Progenitor cell of endocrine pancreas (in vitro differentiated cells): ENCODE measurements at regions not wholly inside any gene's neighbourhood (a gene's known extent, or its start where the extent isn't known, plus 50 kb on each side); places are given as distances from the start of the nearest gene placed in this dataset.

ENCODE experiments used
- DNase-seq: peaks from one replicate; pipeline ENCODE4 v3.0.0; 2021; ENCODE audit warnings: low spot score; ENCODE audit not compliant: unreplicated experiment
- H3K27ac Mint-ChIP-seq: 2 replicates; pipeline ENCODE4 v1.8.0; 2021; ENCODE audit warnings: mild to moderate bottlenecking, moderate library complexity, mixed read lengths
- H3K27me3 Mint-ChIP-seq: 2 replicates; pipeline ENCODE4 v1.8.0; 2021; ENCODE audit warnings: mixed read lengths
- H3K36me3 Mint-ChIP-seq: 2 replicates; pipeline ENCODE4 v1.8.0; 2022; ENCODE audit warnings: mixed read lengths; ENCODE audit not compliant: insufficient read depth
- H3K4me1 Mint-ChIP-seq: 2 replicates; pipeline ENCODE4 v1.8.0; 2021; ENCODE audit warnings: low read depth, mixed read lengths
- H3K4me3 Mint-ChIP-seq: 2 replicates; pipeline ENCODE4 v1.8.0; 2021; ENCODE audit warnings: low read depth, mild to moderate bottlenecking, moderate library complexity, mixed read lengths
- H3K9me3 Mint-ChIP-seq: 2 replicates; pipeline ENCODE4 v1.8.0; 2021; ENCODE audit warnings: low read depth, mixed read lengths
- TF ChIP-seq, protein P1 (sequence below): fragments of 200-600 bp; sonication (generic); IDR thresholded peaks from one replicate; pipeline ENCODE4 v1.5.0; 2021; ENCODE audit warnings: antibody characterized with exemption, mild to moderate bottlenecking; ENCODE audit not compliant: unreplicated experiment

DNA sequence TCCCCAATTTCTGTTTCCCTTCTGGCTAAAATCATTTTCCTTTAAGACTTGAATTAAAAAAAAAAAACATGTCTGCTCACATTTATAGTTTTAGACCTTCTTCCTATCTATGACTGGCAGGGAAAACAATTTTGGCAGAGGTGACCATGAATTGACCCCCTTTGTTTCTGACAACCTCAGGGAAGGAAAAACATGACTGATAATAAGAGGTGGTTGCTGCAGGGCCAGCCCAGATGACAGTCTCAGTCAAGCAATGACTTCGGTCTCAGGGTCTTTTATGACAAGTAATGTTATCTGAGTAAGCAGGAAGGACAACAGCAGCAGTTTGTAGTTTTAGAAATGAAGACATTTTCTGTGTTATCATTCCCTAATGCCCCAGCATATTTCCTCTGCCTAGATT, 430.9 kb downstream of the LRIG3 start:
- no peaks in the 10 kb centered on the region for H3K9me3 Mint-ChIP-seq
- DNase-seq, result no peak
- H3K27me3 Mint-ChIP-seq, result no peaks in the 10 kb centered on the region
- H3K4me1 Mint-ChIP-seq, result peaks cover 17% of the 10 kb centered on the region
- no peak overlapping the region for H3K4me3 Mint-ChIP-seq
- H3K36me3 Mint-ChIP-seq, result no peaks in the 10 kb centered on the region
- H3K27ac Mint-ChIP-seq, result no peak overlapping the region
- TF ChIP-seq, protein P1, sequence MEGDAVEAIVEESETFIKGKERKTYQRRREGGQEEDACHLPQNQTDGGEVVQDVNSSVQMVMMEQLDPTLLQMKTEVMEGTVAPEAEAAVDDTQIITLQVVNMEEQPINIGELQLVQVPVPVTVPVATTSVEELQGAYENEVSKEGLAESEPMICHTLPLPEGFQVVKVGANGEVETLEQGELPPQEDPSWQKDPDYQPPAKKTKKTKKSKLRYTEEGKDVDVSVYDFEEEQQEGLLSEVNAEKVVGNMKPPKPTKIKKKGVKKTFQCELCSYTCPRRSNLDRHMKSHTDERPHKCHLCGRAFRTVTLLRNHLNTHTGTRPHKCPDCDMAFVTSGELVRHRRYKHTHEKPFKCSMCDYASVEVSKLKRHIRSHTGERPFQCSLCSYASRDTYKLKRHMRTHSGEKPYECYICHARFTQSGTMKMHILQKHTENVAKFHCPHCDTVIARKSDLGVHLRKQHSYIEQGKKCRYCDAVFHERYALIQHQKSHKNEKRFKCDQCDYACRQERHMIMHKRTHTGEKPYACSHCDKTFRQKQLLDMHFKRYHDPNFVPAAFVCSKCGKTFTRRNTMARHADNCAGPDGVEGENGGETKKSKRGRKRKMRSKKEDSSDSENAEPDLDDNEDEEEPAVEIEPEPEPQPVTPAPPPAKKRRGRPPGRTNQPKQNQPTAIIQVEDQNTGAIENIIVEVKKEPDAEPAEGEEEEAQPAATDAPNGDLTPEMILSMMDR, result no peak

DNA sequence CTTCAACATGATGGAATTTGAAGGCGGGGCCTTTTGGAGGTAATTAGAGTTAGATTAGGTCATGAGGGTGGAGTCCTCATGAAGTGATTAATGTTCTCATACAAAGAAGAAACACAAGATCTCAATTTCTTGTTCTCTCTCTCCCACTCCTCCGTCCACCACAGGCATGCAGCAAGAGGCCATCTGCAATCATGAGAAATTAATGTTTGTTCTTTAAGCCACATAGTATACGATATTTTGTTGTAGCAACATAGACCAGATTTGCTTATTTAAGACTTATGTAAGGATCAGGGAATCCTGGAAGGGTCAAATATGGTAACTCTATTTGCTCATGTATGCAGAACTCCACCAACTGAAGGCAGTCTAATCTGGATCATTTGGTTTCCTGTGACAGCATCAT, 429.0 kb downstream of the LRIG3 start:
- H3K4me1 Mint-ChIP-seq, result peaks cover 17% of the 10 kb centered on the region
- H3K9me3 Mint-ChIP-seq, result no peaks in the 10 kb centered on the region
- H3K27ac Mint-ChIP-seq, result no peak overlapping the region
- TF ChIP-seq, protein P1, result no peak
- H3K36me3 Mint-ChIP-seq, result no peaks in the 10 kb centered on the region
- H3K27me3 Mint-ChIP-seq, result no peaks in the 10 kb centered on the region
- H3K4me3 Mint-ChIP-seq, result no peak overlapping the region
- no peak for DNase-seq

GRCh38 chr12:58496411-58497190, 423.7 kb downstream of the LRIG3 start:
- no peak overlapping the region for H3K4me3 Mint-ChIP-seq
- TF ChIP-seq, protein P1, result no peak
- DNase-seq, result no peak
- peaks cover 4% of the 10 kb centered on the region for H3K4me1 Mint-ChIP-seq
- no peak overlapping the region for H3K27ac Mint-ChIP-seq
- H3K9me3 Mint-ChIP-seq, result peaks cover 3% of the 10 kb centered on the region
- H3K27me3 Mint-ChIP-seq, result no peaks in the 10 kb centered on the region
- H3K36me3 Mint-ChIP-seq, result no peaks in the 10 kb centered on the region

DNA sequence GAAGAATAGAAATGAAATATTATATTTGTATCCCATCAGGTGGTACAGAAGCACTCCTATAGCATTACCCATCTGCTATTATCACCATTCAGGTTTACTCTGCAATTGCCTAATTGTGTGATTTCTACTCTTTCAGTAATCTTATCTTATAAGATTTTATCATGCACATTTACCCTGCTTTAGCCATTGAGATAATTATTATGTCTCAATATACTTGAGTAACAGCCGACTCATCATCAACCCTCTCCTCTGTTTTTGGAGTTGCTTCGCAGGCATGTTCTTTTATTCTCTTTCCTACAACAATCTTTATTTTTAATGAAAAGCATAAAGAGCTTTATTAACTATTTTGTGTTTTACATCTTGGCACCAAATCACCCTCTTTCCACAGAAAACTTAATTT, 419.9 kb downstream of the LRIG3 start:
- Mint-ChIP-seq H3K27ac (no peak overlapping the region), H3K27me3 (no peaks in the 10 kb centered on the region), H3K9me3 (peaks cover 3% of the 10 kb centered on the region), H3K4me1 (peaks cover 34% of the 10 kb centered on the region), H3K4me3 (no peak overlapping the region), H3K36me3 (no peaks in the 10 kb centered on the region)
- TF ChIP-seq, protein P1, result no peak
- DNase-seq, result no peak

DNA sequence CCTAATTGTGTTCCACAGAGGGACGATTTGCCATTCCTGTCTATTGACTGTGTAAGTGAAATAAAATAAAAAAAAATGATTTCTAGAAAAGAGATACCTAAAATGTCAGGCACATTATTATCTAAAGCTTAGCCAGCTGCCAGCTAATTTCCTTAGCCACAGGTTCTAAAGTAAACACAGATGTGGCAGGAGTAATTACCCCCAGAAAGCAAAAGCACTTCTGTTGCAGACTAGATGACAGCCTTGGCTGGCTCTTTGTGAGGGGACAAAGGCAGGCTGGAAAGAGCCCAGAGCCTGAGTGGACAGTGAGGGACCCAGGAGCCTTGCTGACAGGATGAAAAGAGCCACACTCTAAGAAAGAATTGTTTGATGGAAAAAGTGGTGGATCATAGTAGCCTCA, 418.1 kb downstream of the LRIG3 start:
- H3K27ac Mint-ChIP-seq, result peak overlapping the region; percentile 92
- TF ChIP-seq, protein P1, result no peak
- no peaks in the 10 kb centered on the region for H3K36me3 Mint-ChIP-seq
- no peaks in the 10 kb centered on the region for H3K9me3 Mint-ChIP-seq
- no peak for DNase-seq
- H3K4me1 Mint-ChIP-seq, result peaks cover 34% of the 10 kb centered on the region
- H3K27me3 Mint-ChIP-seq, result no peaks in the 10 kb centered on the region
- H3K4me3 Mint-ChIP-seq, result no peak overlapping the region
